AG04449 (cell line): ENCODE measurements at regions not wholly inside any gene's neighbourhood (a gene's known extent, or its start where the extent isn't known, plus 50 kb on each side); places are given as distances from the start of the nearest gene placed in this dataset.

ENCODE experiments used
- CTCF ChIA-PET: fragments of 350-600 bp; formaldehyde crosslinking; extraction: SDS; loops from one replicate; lab custom pipeline; 2021; ENCODE audit warnings: antibody characterized with exemption; lab: Yijun Ruan, JAX
- POLR2A ChIA-PET: fragments of 400-600, 350-600 bp; formaldehyde crosslinking; extraction: SDS; loops from one replicate; lab custom pipeline; 2020; ENCODE audit warnings: antibody characterized with exemption, inconsistent platforms; lab: Yijun Ruan, JAX
- DNase-seq: peaks from one replicate; pipeline ENCODE4 v3.0.0-alpha.2; 2010; ENCODE audit warnings: low read depth, low spot score
- H3K4me3 ChIP-seq: 2 replicates; pipeline ENCODE4 v1.5.1; 2011; ENCODE audit warnings: low read depth, mild to moderate bottlenecking, control low read depth, low read length
- TF ChIP-seq, protein P1 (sequence below): IDR thresholded peaks from one replicate; pipeline ENCODE4 v1.5.1; 2011; ENCODE audit warnings: mild to moderate bottlenecking, moderate library complexity, low read length, control low read depth, inconsistent platforms; ENCODE audit not compliant: insufficient read depth; ENCODE audit errors: missing control alignments

DNA sequence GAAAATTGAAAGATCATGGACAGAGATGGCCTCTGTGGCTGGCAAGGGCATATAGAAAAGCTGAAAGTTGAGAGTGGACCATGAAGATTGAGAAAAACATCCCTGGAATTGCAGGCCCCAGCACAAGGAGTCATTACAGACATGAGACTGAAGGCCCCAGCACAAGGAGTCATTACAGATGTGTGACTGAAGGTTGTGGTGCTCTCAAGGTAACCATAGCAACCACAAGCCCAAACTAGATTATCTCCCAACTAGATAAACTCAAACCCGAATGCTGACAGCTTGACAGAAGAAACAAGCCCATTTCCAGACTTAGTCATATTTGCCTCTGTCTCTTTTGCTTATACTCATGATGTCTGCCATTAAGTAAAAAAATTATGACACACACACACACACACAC is 1252.1 kb upstream of the ADGRL4 start:
- POLR2A ChIA-PET, result no interaction called here
- TF ChIP-seq, protein P1, sequence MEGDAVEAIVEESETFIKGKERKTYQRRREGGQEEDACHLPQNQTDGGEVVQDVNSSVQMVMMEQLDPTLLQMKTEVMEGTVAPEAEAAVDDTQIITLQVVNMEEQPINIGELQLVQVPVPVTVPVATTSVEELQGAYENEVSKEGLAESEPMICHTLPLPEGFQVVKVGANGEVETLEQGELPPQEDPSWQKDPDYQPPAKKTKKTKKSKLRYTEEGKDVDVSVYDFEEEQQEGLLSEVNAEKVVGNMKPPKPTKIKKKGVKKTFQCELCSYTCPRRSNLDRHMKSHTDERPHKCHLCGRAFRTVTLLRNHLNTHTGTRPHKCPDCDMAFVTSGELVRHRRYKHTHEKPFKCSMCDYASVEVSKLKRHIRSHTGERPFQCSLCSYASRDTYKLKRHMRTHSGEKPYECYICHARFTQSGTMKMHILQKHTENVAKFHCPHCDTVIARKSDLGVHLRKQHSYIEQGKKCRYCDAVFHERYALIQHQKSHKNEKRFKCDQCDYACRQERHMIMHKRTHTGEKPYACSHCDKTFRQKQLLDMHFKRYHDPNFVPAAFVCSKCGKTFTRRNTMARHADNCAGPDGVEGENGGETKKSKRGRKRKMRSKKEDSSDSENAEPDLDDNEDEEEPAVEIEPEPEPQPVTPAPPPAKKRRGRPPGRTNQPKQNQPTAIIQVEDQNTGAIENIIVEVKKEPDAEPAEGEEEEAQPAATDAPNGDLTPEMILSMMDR, result no peak
- no peak overlapping the region for H3K4me3 ChIP-seq
- no peak for DNase-seq
- CTCF ChIA-PET, result no interaction called here

DNA sequence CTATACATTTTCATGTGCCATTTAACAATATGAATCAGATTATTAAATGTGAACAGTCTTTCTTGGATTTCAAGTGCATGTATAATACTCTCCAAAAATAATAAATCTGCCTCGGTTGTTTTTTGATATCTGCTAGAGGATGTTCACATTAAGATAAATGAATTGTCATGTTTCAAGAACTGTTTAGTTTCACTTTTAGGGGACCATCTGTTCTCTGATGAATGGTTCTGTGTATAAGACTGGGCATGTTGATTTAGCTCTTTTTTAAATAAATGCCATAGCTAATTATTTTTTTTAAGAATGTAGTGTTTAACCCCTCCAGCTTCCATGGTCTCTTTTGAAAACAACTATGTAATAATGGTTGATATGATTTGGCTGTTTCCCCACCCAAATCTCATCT is 1245.1 kb upstream of the ADGRL4 start:
- H3K4me3 ChIP-seq, result no peak overlapping the region
- POLR2A ChIA-PET, result no interaction called here
- TF ChIP-seq, protein P1, result no peak
- no peak for DNase-seq
- CTCF ChIA-PET, result no interaction called here

DNA sequence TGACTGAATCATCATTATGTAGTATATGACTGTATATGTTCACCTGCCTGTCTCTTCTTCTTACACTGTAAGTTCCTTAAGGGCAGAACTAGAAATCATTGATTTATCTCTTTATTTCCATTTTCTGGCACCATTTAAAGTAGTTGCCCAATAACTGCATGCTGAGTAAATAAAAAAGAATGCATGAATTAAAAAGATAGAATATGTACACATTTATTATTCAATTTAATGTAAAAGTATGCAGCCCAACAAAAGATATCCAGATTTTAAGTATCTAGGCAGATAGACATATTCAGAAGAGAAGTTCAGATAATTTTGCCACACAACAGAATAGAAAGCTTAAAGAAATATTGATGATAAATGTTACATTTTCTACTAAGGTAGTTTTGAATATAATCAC is 1244.6 kb upstream of the ADGRL4 start:
- POLR2A ChIA-PET, result no interaction called here
- TF ChIP-seq, protein P1, result no peak
- no peak overlapping the region for H3K4me3 ChIP-seq
- no peak for DNase-seq
- CTCF ChIA-PET, result no interaction called here

DNA sequence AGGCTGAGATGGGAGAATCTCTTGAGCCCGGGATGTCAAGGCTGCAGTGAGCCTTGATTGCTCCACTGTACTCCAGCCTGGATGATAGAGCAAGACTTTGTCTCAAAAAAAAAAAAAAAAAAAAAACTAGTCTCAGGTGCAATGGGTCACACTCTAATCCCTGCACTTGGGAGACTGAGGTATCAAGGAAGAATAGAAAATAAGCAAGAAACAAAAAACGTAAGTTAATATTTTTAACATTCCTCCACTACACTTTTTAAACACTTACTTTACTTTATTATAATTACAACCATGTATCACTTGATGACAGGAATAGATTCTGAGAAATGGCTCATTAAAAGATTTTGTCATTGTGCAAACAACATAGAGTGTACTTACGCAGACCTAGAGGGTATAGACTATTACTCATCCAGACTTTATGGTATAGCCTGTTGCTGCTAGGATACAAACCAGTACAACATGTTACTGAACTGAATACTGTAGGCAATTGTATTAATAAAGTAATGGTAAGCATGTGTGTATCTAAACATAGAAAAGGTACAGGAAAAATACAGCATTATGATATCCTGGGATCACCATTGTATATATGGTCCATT is 1244.1 kb upstream of the ADGRL4 start:
- CTCF ChIA-PET, result no interaction called here

DNA sequence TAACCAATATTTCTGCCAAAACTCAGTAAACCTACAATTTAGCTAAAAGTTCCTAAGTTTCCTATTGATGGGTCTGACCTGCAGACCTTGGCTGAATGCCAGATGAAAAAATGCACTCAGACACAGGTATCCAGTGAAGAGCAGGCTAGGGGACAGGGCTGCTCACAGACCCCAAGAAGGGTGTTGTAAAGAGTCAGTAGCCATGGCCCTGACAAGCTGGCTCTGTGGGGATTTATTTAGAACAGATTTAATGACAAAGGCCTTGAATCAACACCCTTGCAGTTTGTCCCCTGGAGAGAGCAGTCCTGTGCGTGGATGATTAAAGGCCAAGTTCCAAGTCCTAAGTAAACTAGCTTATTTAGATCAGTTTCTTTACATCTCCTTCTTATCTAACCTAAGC is 1243.2 kb upstream of the ADGRL4 start:
- H3K4me3 ChIP-seq, result no peak overlapping the region
- DNase-seq, result no peak
- TF ChIP-seq, protein P1, result no peak
- POLR2A ChIA-PET, result no interaction called here
- CTCF ChIA-PET, result no interaction called here

More for the DNA sequence above, 1244.1 kb upstream of the ADGRL4 start:
- TF ChIP-seq, protein P1, result no peak
- POLR2A ChIA-PET, result no interaction called here
- DNase-seq, result no peak
- H3K4me3 ChIP-seq, result no peak overlapping the region

DNA sequence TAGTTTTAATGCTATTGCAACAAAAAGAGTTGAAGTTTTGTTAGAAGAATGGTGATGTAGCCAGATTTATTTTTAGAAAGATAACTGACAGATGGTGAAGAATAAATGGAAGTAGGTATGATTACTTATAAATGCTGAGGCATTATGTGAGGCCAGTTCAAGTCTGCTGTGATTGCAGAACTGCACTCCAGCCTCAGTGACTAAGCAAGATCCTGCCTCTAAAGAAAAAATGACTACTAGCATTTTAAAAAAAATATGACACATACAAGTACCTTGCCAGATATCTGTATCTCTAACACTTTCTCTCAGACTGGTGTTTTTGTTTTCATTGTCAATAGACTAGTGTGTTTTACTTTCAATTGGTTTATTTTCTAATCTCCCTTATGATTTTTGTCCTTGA is 1242.4 kb upstream of the ADGRL4 start:
- ChIA-PET POLR2A (no interaction called here), CTCF (no interaction called here)
- DNase-seq, result no peak
- no peak overlapping the region for H3K4me3 ChIP-seq
- TF ChIP-seq, protein P1, result no peak
